ENCODE measurements at regions not wholly inside any gene's neighbourhood (a gene's known extent, or its start where the extent isn't known, plus 50 kb on each side); places are given as distances from the start of the nearest gene placed in this dataset.

- WGBS (ENCODE audit: low lambda C conversion rate): 0% methylated on average over 1 of the region's 1 CpG
- no peak for DNase-seq
- H3K9me3 ChIP-seq: no peaks in the 10 kb centered on the region
- no peak overlapping the region for H2AFZ ChIP-seq (ENCODE audit: low read depth)
- no peak overlapping the region for H3K4me3 ChIP-seq (ENCODE audit: low read depth in 2 of 2, low read length in 1 of 2)
- H3K4me1 ChIP-seq (ENCODE audit: control insufficient read depth in 1 of 2, insufficient read depth in 2 of 2, low read depth in 1 of 2, low read length in 1 of 2): no peaks in the 10 kb centered on the region
- no peak overlapping the region for H3K4me2 ChIP-seq
- ChIA-PET POLR2A (no interaction called here), CTCF (no interaction called here)
- H3K27me3 ChIP-seq (ENCODE audit: insufficient read depth): no peaks in the 10 kb centered on the region; the same call in 1 of the 2 replicates
- no peak overlapping the region for H3K27ac ChIP-seq (ENCODE audit: low read depth in 2 of 2, low read length in 1 of 2)
- H3F3A ChIP-seq (replicated peaks; ENCODE audit: insufficient read depth): no peaks in the 10 kb centered on the region
- H3K9me2 ChIP-seq: no peaks in the 10 kb centered on the region
- no peaks in the 10 kb centered on the region for H3K79me2 ChIP-seq (ENCODE audit: insufficient read depth)
- TF ChIP-seq, protein P1, sequence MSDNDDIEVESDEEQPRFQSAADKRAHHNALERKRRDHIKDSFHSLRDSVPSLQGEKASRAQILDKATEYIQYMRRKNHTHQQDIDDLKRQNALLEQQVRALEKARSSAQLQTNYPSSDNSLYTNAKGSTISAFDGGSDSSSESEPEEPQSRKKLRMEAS (IDR thresholded peaks at IDR 0.05; ENCODE audit: low read depth): no peak
- TF ChIP-seq TCF12 (IDR thresholded peaks at IDR 0.05): no peak
- TF ChIP-seq, protein P2, sequence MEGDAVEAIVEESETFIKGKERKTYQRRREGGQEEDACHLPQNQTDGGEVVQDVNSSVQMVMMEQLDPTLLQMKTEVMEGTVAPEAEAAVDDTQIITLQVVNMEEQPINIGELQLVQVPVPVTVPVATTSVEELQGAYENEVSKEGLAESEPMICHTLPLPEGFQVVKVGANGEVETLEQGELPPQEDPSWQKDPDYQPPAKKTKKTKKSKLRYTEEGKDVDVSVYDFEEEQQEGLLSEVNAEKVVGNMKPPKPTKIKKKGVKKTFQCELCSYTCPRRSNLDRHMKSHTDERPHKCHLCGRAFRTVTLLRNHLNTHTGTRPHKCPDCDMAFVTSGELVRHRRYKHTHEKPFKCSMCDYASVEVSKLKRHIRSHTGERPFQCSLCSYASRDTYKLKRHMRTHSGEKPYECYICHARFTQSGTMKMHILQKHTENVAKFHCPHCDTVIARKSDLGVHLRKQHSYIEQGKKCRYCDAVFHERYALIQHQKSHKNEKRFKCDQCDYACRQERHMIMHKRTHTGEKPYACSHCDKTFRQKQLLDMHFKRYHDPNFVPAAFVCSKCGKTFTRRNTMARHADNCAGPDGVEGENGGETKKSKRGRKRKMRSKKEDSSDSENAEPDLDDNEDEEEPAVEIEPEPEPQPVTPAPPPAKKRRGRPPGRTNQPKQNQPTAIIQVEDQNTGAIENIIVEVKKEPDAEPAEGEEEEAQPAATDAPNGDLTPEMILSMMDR (IDR thresholded peaks at IDR 0.05): no peak
- TF ChIP-seq FOXM1 (IDR thresholded peaks at IDR 0.05; ENCODE audit: low read depth): no peak
- no peak for TF ChIP-seq RFX5 (IDR thresholded peaks at IDR 0.05; ENCODE audit: low read length)
- no peak for TF ChIP-seq YY1 (IDR thresholded peaks at IDR 0.05; ENCODE audit: low read depth)
- no peak for TF ChIP-seq FOSL2 (IDR thresholded peaks at IDR 0.05; ENCODE audit: borderline replicate concordance, low read depth)
- H4K20me1 ChIP-seq (ENCODE audit: insufficient read depth): no peaks in the 10 kb centered on the region
- H3K9ac ChIP-seq: no peak overlapping the region
- no peaks in the 10 kb centered on the region for H3K36me3 ChIP-seq (replicated peaks in 1 of 2; ENCODE audit: control insufficient read depth in 1 of 2, insufficient read depth in 2 of 2, low read length in 1 of 2)
These were observed 123.8 kb upstream of the CXCL13 start for GRCh38 chr4:77481856-77482255.

- H2AFZ ChIP-seq (ENCODE audit: low read depth): no peak overlapping the region
These were observed 116.7 kb upstream of the CXCL13 start for GRCh38 chr4:77488882-77489281.

More at GRCh38 chr4:77488882-77489281, 116.7 kb upstream of the CXCL13 start:
- Histone ChIP-seq H3F3A (replicated peaks; ENCODE audit: insufficient read depth) (no peaks in the 10 kb centered on the region), H3K79me2 (ENCODE audit: insufficient read depth) (no peaks in the 10 kb centered on the region), H3K4me2 (no peak overlapping the region), H3K9me2 (no peaks in the 10 kb centered on the region), H3K27ac (ENCODE audit: low read depth in 2 of 2, low read length in 1 of 2) (no peak overlapping the region), H3K4me3 (ENCODE audit: low read depth in 2 of 2, low read length in 1 of 2) (no peak overlapping the region), H3K27me3 (ENCODE audit: insufficient read depth) (no peaks in the 10 kb centered on the region), H3K9ac (no peak overlapping the region), H3K36me3 (replicated peaks in 1 of 2; ENCODE audit: control insufficient read depth in 1 of 2, insufficient read depth in 2 of 2, low read length in 1 of 2) (no peaks in the 10 kb centered on the region), H3K9me3 (no peaks in the 10 kb centered on the region), H4K20me1 (ENCODE audit: insufficient read depth) (no peaks in the 10 kb centered on the region), H3K4me1 (ENCODE audit: control insufficient read depth in 1 of 2, insufficient read depth in 2 of 2, low read depth in 1 of 2, low read length in 1 of 2) (no peaks in the 10 kb centered on the region)
- no peak for TF ChIP-seq RCOR1 (IDR thresholded peaks at IDR 0.05; ENCODE audit: low read length)
- TF ChIP-seq, protein P2 (IDR thresholded peaks at IDR 0.05): no peak
- no peak for TF ChIP-seq ELF1 (IDR thresholded peaks at IDR 0.05)
- TF ChIP-seq, protein P3, sequence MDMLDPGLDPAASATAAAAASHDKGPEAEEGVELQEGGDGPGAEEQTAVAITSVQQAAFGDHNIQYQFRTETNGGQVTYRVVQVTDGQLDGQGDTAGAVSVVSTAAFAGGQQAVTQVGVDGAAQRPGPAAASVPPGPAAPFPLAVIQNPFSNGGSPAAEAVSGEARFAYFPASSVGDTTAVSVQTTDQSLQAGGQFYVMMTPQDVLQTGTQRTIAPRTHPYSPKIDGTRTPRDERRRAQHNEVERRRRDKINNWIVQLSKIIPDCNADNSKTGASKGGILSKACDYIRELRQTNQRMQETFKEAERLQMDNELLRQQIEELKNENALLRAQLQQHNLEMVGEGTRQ (IDR thresholded peaks at IDR 0.05; ENCODE audit: borderline replicate concordance, low read depth, low read length): no peak
- TF ChIP-seq GABPA (IDR thresholded peaks at IDR 0.05; ENCODE audit: low read depth): no peak
- no peak for TF ChIP-seq NRF1 (IDR thresholded peaks at IDR 0.05; ENCODE audit: low read depth, low read length)
- POLR2A ChIA-PET: no interaction called here
- no peak for DNase-seq
- CTCF ChIA-PET: no interaction called here
- 40% methylated on average over 1 of the region's 1 CpG for WGBS (ENCODE audit: low lambda C conversion rate)

All from SK-N-SH (cell line).